Uterus (tissue), 2 donors: ENCODE measurements at regions not wholly inside any gene's neighbourhood (a gene's known extent, or its start where the extent isn't known, plus 50 kb on each side); places are given as distances from the start of the nearest gene placed in this dataset.

Source experiments
- CTCF ChIP-seq, 4 experiments: fragments of 200-600 bp in 2 of 4; fragments of 450-650 bp in 2 of 4; sonication (generic) in 2 of 4; IDR thresholded peaks; one replicate each; pipeline ENCODE4 v1.5.1; 2016 to 2019; ENCODE audit warnings: antibody characterized with exemption in 4 of 4, mild to moderate bottlenecking in 2 of 4, moderate library complexity in 1 of 4
- POLR2A ChIP-seq, 2 donors: fragments of 450-650 bp; IDR thresholded peaks; one replicate each; pipeline ENCODE4 v1.6.1; 2016; ENCODE audit warnings: antibody characterized with exemption in 2 of 2, mild to moderate bottlenecking in 1 of 2, moderate library complexity in 1 of 2

GRCh38 chr3:67094774-67095173, 96.7 kb downstream of the KBTBD8 start:
- TF ChIP-seq CTCF (IDR thresholded peaks at IDR 0.05), result no peak
- TF ChIP-seq POLR2A (IDR thresholded peaks at IDR 0.05), result no peak
